ENCODE measurements at regions not wholly inside any gene's neighbourhood (a gene's known extent, or its start where the extent isn't known, plus 50 kb on each side); places are given as distances from the start of the nearest gene placed in this dataset.

GRCh38 chr11:43555816-43556611 lies 124.5 kb upstream of the HSD17B12 start:
- H3K27me3 Mint-ChIP-seq (ENCODE audit: unreplicated experiment): peaks cover 86% of the 10 kb centered on the region
- BruUV-seq (replicated peaks): no TSS peak
- intact Hi-C loops (cut with micrococcal nuclease; ENCODE audit: unreplicated experiment): no loop called here
- peaks cover 11% of the 10 kb centered on the region for H3K4me1 Mint-ChIP-seq (ENCODE audit: low read depth, unreplicated experiment)
- H3K9me3 Mint-ChIP-seq (ENCODE audit: low read depth, unreplicated experiment): no peaks in the 10 kb centered on the region
- H3K36me3 Mint-ChIP-seq (ENCODE audit: insufficient read depth, unreplicated experiment): peaks cover 4% of the 10 kb centered on the region
- CTCF ChIA-PET: interaction anchor here (1.0 kb wide), 1 partner anchor 52 kb away, joined by 3 read pairs; no protein-coding TSS in a partner anchor
- DNase-seq: no peak
- no peak for TF ChIP-seq CTCF (IDR thresholded peaks at IDR 0.05; ENCODE audit: unreplicated experiment)
- H3K27ac Mint-ChIP-seq (ENCODE audit: unreplicated experiment): no peak overlapping the region
- H3K4me3 Mint-ChIP-seq (ENCODE audit: low read depth, unreplicated experiment): no peak overlapping the region

- H3K4me3 Mint-ChIP-seq (ENCODE audit: low read depth, unreplicated experiment): no peak overlapping the region
- no TSS peak for BruUV-seq (replicated peaks)
Observed at GRCh38 chr11:43556612-43557375, 123.7 kb upstream of the HSD17B12 start.

GRCh38 chr11:43557553-43558110 lies 122.9 kb upstream of the HSD17B12 start:
- no TSS peak for BruUV-seq (replicated peaks)
- CTCF ChIA-PET: interaction anchor here (0.6 to 1.6 kb wide), 2 partner anchors 10 to 294 kb away, joined by 3 to 6 read pairs; no protein-coding TSS in a partner anchor

More at GRCh38 chr11:43556612-43557375, 123.7 kb upstream of the HSD17B12 start:
- TF ChIP-seq CTCF (IDR thresholded peaks at IDR 0.05; ENCODE audit: unreplicated experiment): no peak
- Mint-ChIP-seq H3K4me1 (ENCODE audit: low read depth, unreplicated experiment) (peaks cover 11% of the 10 kb centered on the region), H3K27me3 (ENCODE audit: unreplicated experiment) (peaks cover 85% of the 10 kb centered on the region), H3K36me3 (ENCODE audit: insufficient read depth, unreplicated experiment) (peaks cover 4% of the 10 kb centered on the region), H3K27ac (ENCODE audit: unreplicated experiment) (no peak overlapping the region), H3K9me3 (ENCODE audit: low read depth, unreplicated experiment) (no peaks in the 10 kb centered on the region)
- CTCF ChIA-PET: interaction anchor here (0.6 to 1.6 kb wide), 2 partner anchors 11 to 295 kb away, joined by 3 to 6 read pairs; no protein-coding TSS in a partner anchor
- no peak for DNase-seq
- intact Hi-C loops (cut with micrococcal nuclease; ENCODE audit: unreplicated experiment): no loop called here

More at GRCh38 chr11:43557553-43558110, 122.9 kb upstream of the HSD17B12 start:
- Mint-ChIP-seq H3K27me3 (ENCODE audit: unreplicated experiment) (peaks cover 91% of the 10 kb centered on the region), H3K4me3 (ENCODE audit: low read depth, unreplicated experiment) (no peak overlapping the region), H3K9me3 (ENCODE audit: low read depth, unreplicated experiment) (no peaks in the 10 kb centered on the region), H3K27ac (ENCODE audit: unreplicated experiment) (no peak overlapping the region), H3K4me1 (ENCODE audit: low read depth, unreplicated experiment) (peaks cover 11% of the 10 kb centered on the region), H3K36me3 (ENCODE audit: insufficient read depth, unreplicated experiment) (peaks cover 4% of the 10 kb centered on the region)
- intact Hi-C loops (cut with micrococcal nuclease; ENCODE audit: unreplicated experiment): no loop called here
- DNase-seq: no peak
- TF ChIP-seq CTCF (IDR thresholded peaks at IDR 0.05; ENCODE audit: unreplicated experiment): no peak
